Activated CD4-positive, CD25-positive, alpha-beta regulatory T cell treated with anti-CD3 and anti-CD28 coated beads, Interleukin-2, amount 50 U/mL, for 72 hours (primary cell): ENCODE measurements at regions not wholly inside any gene's neighbourhood (a gene's known extent, or its start where the extent isn't known, plus 50 kb on each side); places are given as distances from the start of the nearest gene placed in this dataset.
A peak's percentile ranks its signal among the peaks of the same experiment; 100 is the strongest.

ENCODE experiments used
- DNase-seq: peaks from one replicate; pipeline ENCODE4 v3.0.0; 2021

DNA sequence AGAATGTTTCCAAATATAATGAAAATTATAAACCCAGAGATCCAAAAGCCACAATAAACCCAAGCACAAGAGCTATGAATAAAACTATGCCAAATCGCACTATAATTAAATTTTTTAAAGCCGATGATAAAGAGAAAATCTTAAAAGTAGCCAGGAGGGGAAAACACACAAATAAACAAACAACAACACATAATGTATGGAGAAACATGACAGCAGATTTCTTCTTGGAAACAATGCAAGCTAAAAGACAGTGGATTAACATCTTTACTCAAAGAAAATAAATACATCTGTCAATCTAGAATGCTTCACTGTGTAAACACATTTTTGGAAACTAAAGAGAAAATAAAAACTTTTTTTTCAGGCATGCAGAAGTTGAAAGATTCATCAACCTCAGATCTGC lies 53.0 kb upstream of the SMOX start:
- DNase-seq: no peak

DNA sequence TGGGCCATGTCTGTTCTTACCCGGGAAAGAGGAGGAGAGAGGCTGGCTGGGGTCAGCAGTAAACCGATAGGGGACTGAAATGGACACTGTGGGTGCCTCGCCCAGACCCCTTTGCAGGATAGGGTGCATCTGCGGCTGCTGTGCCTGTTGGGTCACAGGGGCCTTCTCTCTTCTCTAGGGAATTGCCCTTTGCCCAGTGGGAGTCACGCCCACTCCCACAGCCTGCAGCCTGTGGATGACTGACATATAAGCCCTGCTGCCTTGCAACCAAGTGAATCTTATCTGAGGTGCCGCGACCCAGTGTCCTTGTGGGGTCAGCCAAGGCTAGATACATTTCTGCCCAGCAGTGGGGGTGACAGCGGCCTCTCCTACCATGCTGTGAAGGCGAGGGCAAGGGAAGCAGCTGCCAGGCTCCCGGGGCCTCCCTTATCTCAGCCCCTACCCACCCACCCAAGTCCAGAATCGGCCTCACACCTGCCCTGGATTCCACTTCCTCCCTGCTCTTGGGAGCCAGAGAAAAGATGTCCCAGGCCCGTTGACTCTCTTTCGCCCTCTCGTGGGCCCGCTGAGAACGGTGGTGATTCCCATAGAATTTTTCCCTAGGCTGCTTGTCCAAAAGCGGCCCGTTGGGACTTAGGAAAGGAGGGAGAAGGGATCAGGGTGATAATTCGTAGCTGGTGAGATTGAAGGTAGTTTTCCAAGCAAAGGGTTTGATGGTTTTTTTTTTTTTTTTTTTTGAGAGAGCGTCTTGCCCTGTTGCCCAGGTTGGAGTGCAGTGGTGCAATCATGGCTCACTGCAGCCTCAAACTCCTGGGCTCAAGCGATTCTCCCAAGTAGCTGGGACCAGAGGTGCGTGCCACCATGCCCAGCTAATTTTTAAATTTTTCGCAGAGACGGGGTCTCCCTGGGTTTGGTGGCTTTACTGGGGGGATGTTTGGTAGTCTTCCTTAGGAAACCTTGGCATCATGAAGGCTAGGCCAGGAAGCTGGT lies 56.8 kb upstream of the SMOX start:
- no peak for DNase-seq

DNA sequence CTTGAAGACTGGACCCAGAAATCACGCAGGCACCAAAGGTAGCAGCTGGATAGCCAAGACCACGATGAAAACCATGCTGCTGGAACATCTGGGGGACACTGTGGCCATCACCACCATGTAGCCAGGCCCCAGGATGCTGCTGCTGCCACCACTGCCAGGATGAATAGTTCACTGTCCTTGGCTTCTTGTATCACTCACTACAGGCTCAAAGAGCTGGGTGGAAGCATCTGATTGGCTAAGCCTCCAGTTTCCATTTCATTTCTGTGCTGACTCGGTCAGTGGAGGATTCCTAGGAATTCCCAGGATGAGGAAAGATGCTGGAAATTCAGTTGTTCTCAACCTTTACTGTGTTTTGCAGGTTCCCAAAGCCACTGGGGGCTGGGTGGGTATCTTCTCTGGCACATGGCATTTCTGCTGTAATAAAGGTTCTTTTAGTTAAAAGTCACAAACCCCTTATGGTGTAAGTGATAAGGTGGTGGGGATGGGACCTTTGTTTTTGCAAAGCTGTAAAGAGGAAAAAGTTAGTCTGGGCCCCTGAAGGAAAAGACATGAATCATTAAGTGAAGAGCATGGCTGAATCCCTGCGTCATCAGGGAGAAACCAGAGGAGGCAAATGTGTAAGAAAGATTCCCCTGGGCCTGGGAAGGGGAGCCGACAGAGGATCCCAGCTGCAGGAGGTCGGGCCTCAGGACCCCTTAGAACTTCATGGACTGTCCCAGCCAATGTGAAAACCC lies 57.7 kb upstream of the SMOX start:
- no peak for DNase-seq

DNA sequence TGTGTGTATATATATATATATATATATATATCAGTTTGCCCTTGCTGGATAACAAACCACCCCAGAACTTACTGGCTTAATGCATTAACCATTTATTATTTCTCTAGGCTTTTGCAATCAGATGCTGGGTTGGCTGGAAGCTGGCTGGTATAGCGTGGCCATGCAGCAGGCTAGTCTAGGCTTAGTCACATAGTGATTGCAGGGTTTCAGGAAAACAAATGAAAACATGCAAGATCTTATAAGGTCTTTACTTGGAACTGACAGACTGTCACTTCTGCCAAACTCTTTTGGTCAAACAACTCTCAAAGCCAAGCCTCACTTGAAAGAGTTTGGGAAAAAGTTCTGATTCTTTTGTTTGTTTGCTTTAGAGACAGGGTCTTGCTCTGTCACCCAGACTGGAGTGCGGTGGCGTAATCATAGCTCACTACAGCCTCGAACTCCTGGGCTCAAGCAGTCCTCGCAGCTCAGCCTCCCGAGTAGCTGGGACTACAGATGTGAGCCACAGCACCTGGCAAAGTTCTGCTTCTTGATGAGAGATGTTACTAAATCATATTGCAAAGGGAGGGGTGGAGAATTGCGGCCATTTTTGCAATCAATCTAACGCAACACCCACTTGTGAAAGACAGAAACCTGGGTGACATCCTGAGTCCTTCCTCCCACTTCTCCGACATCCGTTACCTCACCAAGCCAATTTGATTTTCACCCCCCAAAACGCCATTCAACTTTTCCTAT lies 58.7 kb upstream of the SMOX start:
- DNase-seq: no peak

DNA sequence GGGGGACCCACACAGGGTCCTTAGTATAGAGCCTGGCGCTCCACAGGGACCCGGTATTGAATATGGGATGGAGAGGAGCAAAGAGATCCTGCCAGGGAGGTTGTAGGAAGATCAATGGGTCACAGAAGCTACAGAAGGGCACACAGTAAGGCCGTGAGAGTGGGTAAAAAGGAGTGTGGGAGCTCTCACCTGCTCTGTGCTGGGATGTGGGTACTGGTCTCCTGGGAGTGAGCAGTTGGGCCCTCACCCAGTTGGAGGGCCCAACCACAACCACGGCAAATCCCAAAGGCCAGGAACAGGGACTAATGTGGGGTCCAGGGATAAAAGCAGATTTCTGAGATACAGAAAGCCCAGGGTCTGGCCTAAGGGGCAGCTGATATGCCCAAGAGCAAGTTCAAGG lies 59.9 kb upstream of the SMOX start:
- no peak for DNase-seq

DNA sequence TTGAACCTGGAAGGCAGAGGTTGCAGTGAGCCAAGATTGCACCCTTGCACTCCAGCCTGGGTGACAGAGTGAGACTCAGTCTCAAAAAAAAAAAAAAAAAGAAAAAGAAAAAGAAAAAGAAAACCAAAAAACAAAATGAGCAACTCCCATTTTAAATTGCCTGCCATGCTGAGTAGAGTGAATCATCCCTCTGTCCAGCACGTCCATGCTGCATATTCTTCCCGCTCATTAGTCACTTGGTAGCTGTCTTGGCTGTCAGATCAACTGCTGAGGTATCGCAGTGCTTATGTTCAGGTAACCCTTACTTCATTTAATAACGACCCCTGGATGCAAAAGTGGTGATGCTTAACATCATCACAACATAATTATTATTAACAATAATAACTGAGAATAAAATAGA lies 60.7 kb upstream of the SMOX start:
- DNase-seq: no peak

DNA sequence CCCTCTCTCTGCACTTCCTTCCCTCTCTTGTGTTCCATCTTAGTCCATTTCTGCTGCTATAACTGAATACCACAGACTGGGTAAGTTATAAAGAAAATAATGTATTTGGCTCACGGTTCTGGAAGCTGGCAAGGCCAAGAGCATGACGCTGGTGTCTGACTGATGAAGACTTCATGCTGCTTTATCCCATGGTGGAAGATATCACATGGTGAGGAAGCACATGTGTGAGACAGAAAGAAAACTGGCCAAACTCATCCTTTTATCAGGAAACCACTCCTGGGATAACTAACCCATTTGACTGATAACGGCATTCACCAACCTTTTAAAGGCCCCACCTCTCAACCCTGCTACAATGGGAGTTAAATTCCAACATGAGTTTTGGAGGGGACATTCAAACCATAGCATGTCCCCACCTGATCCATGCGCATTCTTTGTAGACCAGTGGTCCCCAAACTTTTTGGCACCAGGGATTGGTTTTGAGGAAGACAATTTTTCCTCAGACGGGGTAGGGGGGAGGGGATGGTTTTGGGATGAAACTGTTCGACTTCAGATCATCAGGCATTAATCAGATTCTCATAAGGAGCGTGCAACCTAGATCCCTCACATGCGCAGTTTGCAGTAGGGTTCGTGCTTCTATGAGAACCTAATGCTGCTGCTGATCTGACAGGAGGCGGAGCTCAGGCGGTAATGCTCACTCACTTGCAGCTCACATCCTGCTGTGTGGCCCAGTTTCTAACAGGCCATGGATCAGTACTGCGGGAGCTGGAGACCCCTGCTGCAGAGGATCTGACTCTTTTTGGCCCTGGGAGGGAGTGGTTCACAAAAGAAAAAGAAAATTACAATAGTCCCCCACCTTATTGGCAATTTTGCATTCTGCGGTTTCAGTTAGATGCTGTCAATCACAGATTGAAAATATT lies 61.6 kb upstream of the SMOX start:
- DNase-seq: no peak

DNA sequence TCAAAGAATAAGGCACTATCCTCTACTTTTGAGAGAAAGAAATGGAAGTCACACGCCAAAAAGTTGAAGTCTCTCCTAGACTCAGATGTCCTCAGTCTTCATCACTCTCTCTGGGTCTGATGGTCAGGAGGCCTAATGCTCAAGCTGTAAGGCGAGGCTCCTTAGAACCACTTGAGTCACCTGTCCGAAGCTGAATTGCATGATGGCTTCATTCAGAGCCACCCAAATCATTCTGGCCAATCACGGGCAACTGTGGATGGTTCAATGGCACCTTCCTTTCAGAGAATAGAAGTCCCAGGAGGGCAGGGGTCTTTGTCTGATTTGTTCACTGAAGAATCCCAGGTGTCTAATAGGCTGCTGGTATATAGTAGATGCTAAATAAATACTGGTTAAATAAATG lies 63.9 kb upstream of the SMOX start:
- no peak for DNase-seq

DNA sequence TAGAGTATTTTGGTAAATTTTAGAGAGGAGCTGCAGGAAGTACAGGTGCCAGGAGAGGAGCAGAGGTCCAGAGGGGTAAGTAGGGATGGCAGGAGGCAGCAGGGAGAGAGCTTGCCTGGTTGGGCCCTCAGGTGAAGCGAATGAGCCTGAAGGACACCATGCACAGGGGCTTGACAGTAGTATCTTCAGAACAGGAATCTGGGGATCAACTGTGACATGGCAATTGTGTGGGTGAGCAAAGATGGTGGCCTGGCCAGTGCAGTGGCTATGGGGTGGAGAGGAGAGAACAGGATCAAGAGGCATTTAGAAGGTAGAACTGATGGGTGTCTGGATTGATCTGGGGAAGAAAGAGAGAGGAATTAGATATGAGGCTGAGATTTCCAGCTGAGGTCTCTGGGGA lies 64.5 kb upstream of the SMOX start:
- no peak for DNase-seq

DNA sequence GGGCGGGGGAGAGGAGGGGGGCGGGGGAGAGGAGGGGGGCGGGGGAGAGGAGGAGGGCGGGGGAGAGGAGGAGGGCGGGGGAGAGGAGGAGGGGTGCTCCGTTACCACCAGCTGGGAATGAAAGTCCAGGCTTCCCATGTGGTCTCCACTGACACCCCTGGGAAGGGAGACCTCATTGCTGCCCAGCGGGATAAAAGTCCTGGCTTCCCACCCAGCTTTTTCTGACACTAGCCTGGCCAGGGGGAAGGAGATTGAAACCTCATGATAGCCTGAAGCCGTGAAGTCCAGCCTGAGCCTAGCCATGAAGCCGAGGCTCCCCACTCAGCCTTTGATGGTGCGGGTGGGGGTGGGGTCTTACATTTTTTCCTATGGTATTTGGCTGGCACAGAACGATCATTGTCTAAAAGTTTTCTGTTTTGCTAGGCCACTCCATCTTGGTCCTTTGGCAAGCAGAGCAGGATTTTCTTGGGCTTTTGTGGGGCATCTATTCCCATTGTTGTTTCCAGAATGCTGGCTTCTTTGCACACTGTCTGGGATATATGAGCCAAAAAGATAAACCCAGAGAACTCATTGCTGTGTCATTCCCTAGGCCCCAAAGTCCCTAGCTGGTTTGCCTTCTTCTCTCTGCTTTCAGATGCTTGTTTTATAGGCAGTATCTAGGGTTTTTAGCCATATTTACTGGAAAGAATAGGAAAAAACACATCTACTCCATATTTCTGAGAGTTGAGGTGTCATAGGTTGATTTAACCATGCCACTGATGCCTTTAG lies 65.3 kb upstream of the SMOX start:
- DNase-seq: no peak

DNA sequence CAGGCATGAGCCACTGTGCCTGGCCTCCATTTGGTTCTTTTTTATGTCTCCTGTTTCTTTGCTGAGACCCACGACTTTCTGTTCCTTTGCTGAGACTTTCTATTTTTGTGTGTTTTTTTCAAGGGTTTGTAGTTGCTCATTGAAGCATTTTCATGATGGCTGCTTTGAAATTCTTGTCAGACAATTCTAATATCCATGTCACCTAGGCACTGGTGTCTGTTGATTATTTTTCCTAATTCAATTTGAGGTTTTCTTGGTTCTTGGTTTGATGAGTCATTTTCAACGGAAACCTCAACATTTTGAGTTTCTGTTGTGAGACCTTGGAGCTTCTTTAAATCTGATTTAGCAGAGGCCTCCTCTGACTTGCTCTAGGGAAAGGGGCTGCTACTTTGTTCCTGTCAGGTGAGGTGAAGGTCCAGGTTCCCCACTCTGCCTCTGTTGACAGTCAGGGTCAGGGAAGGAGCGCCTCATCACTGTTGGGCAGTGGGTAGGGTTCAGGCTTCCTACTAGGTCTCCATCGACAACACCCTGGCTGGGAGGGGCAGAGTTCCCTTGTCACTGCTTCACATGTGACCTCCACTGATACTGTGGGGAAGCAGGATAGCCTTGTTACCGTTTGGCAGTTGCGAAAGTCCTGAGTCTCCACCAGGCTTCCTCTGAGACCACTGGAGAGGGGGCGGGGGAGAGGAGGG lies 66.1 kb upstream of the SMOX start:
- DNase-seq: peak; percentile 51

DNA sequence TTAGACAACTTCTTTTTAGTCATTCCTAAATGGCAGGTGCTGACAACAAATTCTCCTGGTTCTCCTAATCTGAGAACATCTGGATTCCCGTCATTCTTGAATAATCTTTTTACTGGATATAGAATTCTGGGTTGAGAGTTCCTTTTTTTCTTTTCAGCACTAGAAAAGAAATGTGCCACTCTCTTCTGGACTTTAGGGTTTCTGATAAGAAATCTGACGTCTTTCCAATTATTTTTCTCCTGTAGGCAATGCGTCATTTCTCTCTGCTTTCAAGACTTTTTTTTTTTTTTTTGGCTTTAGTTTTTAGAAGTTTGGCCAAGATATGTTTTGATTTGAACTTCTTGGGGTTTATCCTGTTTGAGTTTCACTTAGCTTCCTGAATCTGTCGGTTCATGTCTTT lies 66.1 kb upstream of the RNF24 start:
- DNase-seq: no peak

DNA sequence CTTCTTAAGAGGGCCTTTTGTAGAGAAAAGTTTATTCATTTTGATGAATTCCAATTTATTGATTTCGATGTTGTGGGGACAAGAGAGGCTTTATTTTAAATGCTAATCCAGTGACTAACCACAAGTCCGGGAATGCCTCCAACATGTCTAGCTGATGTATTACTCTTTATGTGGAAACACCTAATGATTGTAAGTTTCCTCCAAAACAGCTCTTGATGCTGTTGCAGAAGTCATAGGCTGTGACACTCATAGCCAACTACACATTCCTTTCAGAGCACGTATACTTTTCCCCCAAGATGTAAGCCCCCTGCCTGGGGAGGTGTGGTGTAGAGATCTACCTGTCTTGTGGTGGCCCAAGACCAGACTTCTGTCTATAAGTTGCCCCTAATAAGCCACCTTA lies 61.3 kb upstream of the RNF24 start:
- DNase-seq: no peak

DNA sequence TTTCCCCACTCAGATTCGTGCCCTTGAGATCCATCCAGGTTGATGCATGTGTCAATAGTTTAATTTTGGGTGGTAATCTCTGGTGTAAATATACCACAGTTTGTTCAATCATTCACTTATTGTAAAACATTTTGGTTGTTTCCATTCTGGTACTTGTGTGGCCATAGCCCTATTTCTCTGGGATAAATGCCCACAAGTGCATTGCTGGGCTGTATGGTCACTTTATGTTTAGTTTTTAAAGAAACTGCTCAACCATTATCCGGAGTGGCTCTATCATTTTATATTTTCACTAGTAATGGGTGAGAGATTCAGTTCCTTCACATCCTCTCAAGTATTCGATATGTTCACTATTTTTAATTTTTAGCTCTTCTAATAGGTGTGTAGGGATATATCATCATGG lies 60.7 kb upstream of the RNF24 start:
- DNase-seq: no peak

DNA sequence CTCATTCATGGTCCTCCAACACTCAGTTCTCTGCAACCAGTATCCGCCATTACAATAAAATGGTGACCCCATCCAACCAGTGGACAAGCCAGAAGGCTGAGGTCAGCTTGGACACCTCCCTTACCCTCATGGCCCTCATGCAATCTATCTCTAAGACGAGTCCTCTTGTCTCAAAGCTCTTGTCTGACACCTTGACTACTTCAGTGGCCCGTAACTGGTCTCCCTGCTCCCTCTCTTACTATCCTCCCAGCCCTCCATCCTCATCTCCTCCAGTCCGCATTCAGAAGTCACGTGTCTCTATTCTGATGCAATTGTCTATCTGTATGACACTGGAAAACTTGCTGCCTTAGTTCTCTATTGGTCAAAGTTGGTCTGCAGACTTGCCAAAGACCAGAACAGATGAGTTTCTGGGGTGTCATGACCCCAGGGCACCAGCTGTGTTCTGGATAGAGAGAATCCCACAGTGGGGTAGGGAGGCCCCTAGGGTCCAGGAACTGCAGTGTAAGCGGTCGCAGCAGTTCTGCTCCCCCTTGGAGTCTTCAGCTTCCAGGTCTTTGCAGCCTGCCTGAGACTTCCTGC lies 59.6 kb upstream of the RNF24 start:
- no peak for DNase-seq

DNA sequence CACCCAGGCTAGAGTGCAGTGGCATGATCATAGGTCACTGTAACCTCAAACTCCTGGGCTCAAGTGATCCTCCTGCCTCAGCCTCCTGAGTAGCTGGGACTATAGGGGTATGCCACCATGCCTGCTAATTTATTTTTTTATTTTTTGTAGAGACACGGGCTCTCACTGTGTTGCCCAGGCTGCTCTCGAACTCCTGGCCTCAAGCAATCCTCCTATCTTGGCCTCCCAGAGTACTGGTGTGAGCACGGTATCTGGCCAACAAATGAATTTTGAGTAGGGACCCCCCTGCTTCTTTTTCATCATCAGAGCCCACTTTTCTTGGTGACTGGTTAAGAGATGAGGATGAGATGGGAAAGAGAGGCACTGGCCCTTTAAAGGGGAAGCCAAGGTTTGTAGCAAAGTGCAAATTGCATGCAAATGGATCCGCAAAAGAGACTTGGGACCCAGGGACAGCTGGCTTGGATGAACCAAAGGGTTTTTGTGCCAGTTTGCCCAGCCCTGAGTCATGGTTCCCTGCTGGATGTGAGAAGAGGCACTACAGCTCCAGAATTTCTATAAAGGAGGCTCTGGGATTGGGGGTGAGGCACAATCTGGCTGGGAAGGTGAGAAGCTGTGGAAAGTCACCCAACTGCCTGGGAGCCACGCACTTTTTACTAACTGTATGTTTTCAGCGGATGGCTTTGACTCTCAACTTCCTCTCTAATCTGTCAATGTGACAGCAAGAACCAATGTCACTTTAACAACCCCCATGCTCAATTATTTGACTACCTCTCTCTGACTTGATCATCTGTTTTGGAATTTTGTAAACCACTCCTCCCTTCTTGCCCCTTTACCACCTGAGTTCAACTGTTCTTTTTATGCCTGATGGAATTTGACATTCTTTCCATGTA lies 58.7 kb upstream of the RNF24 start:
- DNase-seq: no peak

DNA sequence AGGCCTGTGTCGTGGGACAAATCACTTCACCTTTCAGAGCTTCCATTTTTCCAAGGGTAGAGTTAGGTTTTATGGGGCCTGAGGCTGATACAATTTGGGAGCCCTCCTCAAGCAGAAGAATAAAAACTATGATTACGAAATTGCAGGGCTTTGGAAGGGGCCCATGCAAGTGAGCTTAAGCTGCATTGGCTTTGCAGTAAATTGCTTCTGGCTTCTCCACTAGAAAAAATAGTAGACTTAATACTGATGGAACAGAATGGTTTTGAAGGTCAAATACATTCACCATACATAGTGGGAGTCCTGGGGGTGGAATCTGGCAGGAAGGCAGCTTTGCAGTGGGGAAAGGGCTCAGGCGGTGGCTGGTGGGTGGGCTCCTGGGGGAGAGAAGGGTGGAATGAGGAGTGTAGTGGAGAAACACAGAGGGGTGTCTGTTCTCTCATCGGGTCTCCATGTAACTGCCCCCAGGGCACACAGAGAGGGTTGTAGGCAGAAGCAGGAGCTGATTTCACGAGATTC lies 55.9 kb upstream of the RNF24 start:
- no peak for DNase-seq

DNA sequence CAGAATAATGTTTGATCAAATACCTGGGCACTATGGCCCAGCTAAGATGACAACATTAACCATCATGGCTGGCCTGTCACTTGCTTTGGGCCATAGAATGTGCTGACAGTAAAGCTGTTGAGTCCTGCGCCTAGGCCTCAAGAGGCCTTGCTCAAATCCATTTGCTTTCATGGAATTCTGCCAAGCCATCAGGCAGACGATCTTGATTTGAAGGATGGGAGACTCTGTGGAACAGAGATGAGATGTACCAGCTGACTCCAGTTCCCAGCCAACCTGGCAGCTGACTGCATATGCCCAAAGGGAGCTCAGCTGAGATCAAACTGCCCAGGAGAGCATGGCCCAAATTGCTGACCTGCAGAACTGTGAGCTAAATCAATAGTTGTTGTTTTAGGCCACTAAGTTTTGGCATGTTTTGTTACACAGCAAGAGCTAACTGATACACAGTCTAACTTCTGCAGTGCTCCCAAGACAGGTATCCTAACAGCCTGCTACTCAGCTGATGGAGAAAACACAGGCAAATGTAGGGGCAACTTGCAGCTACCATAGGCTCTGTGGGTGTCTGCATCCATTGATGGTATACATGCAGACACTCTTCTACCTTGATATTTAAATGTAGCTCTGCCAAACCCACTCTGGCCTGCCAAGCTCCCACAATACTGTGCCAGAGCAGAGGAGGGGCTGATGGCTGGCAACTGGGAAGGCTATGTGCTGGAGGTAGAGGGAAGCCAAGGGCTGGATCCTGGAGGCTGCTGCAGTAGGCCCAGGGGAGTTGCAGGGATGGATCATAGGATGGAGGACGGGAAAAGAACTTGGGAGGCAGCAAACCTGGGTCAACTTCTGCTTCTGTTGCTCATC lies 55.2 kb upstream of the RNF24 start:
- no peak for DNase-seq
